ENCODE measurements at regions not wholly inside any gene's neighbourhood (a gene's known extent, or its start where the extent isn't known, plus 50 kb on each side); places are given as distances from the start of the nearest gene placed in this dataset.
"Not testable (repeated sequence)": the region's sequence is repeated elsewhere in the genome, so short reads cannot be mapped to it uniquely, and the experiment has no call there.

DNA sequence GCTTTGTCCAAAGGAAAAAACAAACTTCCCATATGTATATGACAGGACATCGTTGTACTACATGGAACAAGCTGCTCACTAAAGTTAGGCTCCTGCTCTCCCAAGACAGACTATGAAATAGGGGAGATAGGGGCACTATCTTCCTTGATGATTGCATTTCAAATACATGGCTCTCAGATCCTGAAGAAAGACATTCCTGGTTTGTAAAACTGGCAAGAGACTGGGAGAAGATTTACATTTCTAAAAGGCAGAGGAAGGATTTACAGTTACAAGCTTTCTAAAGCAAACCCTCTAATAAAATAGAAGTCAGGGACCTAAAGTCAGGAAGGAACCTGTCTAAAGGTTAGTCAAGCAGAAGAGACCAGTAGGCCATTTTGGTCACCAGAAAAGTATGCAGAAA, 103.7 kb downstream of the SLC17A6 start:
- H3K4me1 ChIP-seq (ENCODE audit: insufficient read depth, low read length), result no peaks in the 10 kb centered on the region
- Mint-ChIP-seq H3K27ac (no peak overlapping the region), H3K27me3 (peaks cover 4% of the 10 kb centered on the region), H3K4me1 (ENCODE audit: low read depth) (no peaks in the 10 kb centered on the region), H3K36me3 (ENCODE audit: low read depth) (no peaks in the 10 kb centered on the region), H3K9me3 (no peaks in the 10 kb centered on the region), H3K4me3 (no peak overlapping the region)
- TF ChIP-seq, protein P1, sequence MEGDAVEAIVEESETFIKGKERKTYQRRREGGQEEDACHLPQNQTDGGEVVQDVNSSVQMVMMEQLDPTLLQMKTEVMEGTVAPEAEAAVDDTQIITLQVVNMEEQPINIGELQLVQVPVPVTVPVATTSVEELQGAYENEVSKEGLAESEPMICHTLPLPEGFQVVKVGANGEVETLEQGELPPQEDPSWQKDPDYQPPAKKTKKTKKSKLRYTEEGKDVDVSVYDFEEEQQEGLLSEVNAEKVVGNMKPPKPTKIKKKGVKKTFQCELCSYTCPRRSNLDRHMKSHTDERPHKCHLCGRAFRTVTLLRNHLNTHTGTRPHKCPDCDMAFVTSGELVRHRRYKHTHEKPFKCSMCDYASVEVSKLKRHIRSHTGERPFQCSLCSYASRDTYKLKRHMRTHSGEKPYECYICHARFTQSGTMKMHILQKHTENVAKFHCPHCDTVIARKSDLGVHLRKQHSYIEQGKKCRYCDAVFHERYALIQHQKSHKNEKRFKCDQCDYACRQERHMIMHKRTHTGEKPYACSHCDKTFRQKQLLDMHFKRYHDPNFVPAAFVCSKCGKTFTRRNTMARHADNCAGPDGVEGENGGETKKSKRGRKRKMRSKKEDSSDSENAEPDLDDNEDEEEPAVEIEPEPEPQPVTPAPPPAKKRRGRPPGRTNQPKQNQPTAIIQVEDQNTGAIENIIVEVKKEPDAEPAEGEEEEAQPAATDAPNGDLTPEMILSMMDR (IDR thresholded peaks at IDR 0.05), result no peak
- no peaks in the 10 kb centered on the region for H3K36me3 ChIP-seq (ENCODE audit: insufficient read depth, low read length)
- DNase-seq (no peak), ATAC-seq (ENCODE audit: poor library complexity) (no peak)
- no peaks in the 10 kb centered on the region for H3K27me3 ChIP-seq (ENCODE audit: control insufficient read depth in 1 of 2, insufficient read depth in 2 of 2, low read length in 2 of 2)
- ChIA-PET POLR2A (no interaction called here), CTCF (no interaction called here)
- intact Hi-C loops (cut with DNase I, micrococcal nuclease), result no loop called here
- H3K27ac ChIP-seq (ENCODE audit: low read depth in 1 of 2, low read length in 2 of 2), result no peak overlapping the region
- no peak overlapping the region for H3K4me3 ChIP-seq (ENCODE audit: low read length)
- H3K9me3 ChIP-seq (ENCODE audit: control insufficient read depth in 1 of 2, insufficient read depth in 1 of 2, low read length in 2 of 2), result no peaks in the 10 kb centered on the region

DNA sequence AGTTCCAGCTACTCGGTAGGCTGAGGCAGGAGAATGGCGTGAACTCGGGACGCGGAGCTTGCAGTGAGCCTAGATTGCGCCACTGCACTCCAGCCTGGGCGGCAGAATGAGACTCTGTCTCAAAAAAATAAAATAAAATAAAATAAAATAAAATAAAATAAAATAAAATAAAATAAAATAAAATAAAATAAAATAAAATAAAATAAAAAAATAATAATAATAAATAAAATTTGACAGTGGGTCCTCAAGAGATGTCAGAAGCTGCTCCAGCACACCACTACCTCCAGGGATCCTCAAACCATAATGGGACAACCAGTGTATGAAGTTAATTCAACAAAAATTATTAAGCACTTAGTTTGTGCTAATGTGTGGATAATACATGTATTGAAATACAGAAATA, 97.4 kb downstream of the SLC17A6 start:
- H3K4me1 ChIP-seq (ENCODE audit: insufficient read depth, low read length); H3K9me3 Mint-ChIP-seq; DNase-seq; H3K36me3 Mint-ChIP-seq (ENCODE audit: low read depth); H3K4me3 ChIP-seq (ENCODE audit: low read length); H3K27me3 ChIP-seq (ENCODE audit: control insufficient read depth in 1 of 2, insufficient read depth in 2 of 2, low read length in 2 of 2); POLR2A ChIA-PET; H3K27ac ChIP-seq (ENCODE audit: low read depth in 1 of 2, low read length in 2 of 2); H3K9me3 ChIP-seq (ENCODE audit: control insufficient read depth in 1 of 2, insufficient read depth in 1 of 2, low read length in 2 of 2); H3K36me3 ChIP-seq (ENCODE audit: insufficient read depth, low read length); H3K27ac Mint-ChIP-seq; intact Hi-C loops (cut with DNase I, micrococcal nuclease); CTCF ChIA-PET; ATAC-seq (ENCODE audit: poor library complexity); H3K4me3 Mint-ChIP-seq: not testable (repeated sequence)
- Mint-ChIP-seq H3K4me1 (ENCODE audit: low read depth) (peaks cover 11% of the 10 kb centered on the region), H3K27me3 (peaks cover 36% of the 10 kb centered on the region)

DNA sequence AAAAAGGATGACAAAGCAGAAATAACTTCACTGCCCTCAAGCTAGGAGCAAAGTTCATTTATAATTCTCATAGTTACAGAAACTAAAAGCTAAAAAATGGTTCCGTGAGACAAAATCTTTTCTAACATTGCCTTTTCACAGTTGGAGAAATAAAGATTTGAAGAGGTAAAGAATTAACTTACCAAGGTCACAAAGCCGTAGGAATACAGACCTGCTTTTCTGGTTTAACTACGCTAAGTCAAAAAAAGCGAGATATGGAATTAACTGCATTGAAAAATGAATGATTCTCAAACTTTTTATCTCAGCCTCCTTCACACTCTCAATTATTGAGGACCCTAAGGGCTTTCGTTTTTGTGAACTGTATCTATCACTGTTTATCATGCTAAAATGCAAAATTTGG, 95.3 kb downstream of the SLC17A6 start:
- H3K27ac Mint-ChIP-seq, result no peak overlapping the region
- no peaks in the 10 kb centered on the region for H3K9me3 Mint-ChIP-seq
- POLR2A ChIA-PET, result no interaction called here
- no peak overlapping the region for H3K4me3 Mint-ChIP-seq
- TF ChIP-seq, protein P1 (IDR thresholded peaks at IDR 0.05), result no peak
- peaks cover 11% of the 10 kb centered on the region for H3K4me1 Mint-ChIP-seq (ENCODE audit: low read depth)
- Histone ChIP-seq H3K4me3 (ENCODE audit: low read length) (no peak overlapping the region), H3K36me3 (ENCODE audit: insufficient read depth, low read length) (no peaks in the 10 kb centered on the region), H3K9me3 (ENCODE audit: control insufficient read depth in 1 of 2, insufficient read depth in 1 of 2, low read length in 2 of 2) (peaks cover 0 to 6% of the 10 kb centered on the region in 2 experiments), H3K4me1 (ENCODE audit: insufficient read depth, low read length) (peaks cover 5% of the 10 kb centered on the region), H3K27me3 (ENCODE audit: control insufficient read depth in 1 of 2, insufficient read depth in 2 of 2, low read length in 2 of 2) (peaks cover 5 to 7% of the 10 kb centered on the region in 2 experiments), H3K27ac (ENCODE audit: low read depth in 1 of 2, low read length in 2 of 2) (no peak overlapping the region)
- intact Hi-C loops (cut with DNase I, micrococcal nuclease), result no loop called here
- no peak for DNase-seq
- CTCF ChIA-PET, result no interaction called here
- H3K27me3 Mint-ChIP-seq, result peaks cover 43% of the 10 kb centered on the region
- ATAC-seq (ENCODE audit: poor library complexity), result no peak
- no peaks in the 10 kb centered on the region for H3K36me3 Mint-ChIP-seq (ENCODE audit: low read depth)

DNA sequence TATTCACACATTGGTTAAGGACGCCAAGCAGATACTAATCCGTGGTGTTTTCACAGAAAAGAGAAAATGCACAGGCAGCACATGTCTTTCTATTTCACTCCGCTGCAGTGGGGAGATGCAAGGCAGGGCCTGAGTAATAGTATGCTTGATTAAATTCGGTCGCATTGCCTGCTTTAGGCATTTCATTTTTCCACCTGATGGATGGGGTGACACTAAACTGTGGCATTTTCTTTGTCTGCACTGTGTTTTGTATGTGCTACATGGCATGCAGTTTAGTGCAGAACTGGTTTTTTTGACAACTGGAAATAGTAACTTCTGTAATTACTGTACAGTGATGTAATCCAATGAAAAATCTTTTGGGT, 94.9 kb downstream of the SLC17A6 start:
- intact Hi-C loops (cut with DNase I, micrococcal nuclease), result no loop called here
- peak overlapping the region; percentile 6 for H3K4me3 Mint-ChIP-seq
- H3K27me3 Mint-ChIP-seq, result peaks cover 43% of the 10 kb centered on the region
- no peaks in the 10 kb centered on the region for H3K9me3 Mint-ChIP-seq
- no peak for DNase-seq
- Histone ChIP-seq H3K4me1 (ENCODE audit: insufficient read depth, low read length) (peaks cover 5% of the 10 kb centered on the region), H3K27me3 (ENCODE audit: control insufficient read depth in 1 of 2, insufficient read depth in 2 of 2, low read length in 2 of 2) (peaks cover 5 to 7% of the 10 kb centered on the region in 2 experiments), H3K36me3 (ENCODE audit: insufficient read depth, low read length) (no peaks in the 10 kb centered on the region), H3K9me3 (ENCODE audit: control insufficient read depth in 1 of 2, insufficient read depth in 1 of 2, low read length in 2 of 2) (peaks cover 0 to 6% of the 10 kb centered on the region in 2 experiments), H3K4me3 (ENCODE audit: low read length) (no peak overlapping the region), H3K27ac (ENCODE audit: low read depth in 1 of 2, low read length in 2 of 2) (no peak overlapping the region)
- TF ChIP-seq, protein P1 (IDR thresholded peaks at IDR 0.05), result no peak
- ChIA-PET CTCF (no interaction called here), POLR2A (no interaction called here)
- H3K4me1 Mint-ChIP-seq (ENCODE audit: low read depth), result peaks cover 11% of the 10 kb centered on the region
- no peaks in the 10 kb centered on the region for H3K36me3 Mint-ChIP-seq (ENCODE audit: low read depth)
- H3K27ac Mint-ChIP-seq, result no peak overlapping the region
- ATAC-seq (ENCODE audit: poor library complexity), result no peak

All from CD4-positive, alpha-beta T cell (primary cell).